K562 (cell line): ENCODE measurements at regions not wholly inside any gene's neighbourhood (a gene's known extent, or its start where the extent isn't known, plus 50 kb on each side); places are given as distances from the start of the nearest gene placed in this dataset.

Experiments used
- CBX5 ChIP-seq: IDR thresholded peaks from 2 replicates; pipeline ENCODE4 v1.6.1; 2014; ENCODE audit warnings: low read depth, borderline replicate concordance
- EP300 ChIP-seq: IDR thresholded peaks from 2 replicates; pipeline ENCODE4 v1.6.1; 2012; ENCODE audit warnings: low read length, improper control_type of control experiment
- HNRNPLL ChIP-seq: fragments of 200-400 bp; formaldehyde crosslinking; IDR thresholded peaks from 2 replicates; pipeline ENCODE4 v1.6.1; 2017; ENCODE audit warnings: low read length, low read depth, mild to moderate bottlenecking; ENCODE audit not compliant: poor library complexity, severe bottlenecking
- JUN ChIP-seq, 2 experiments: sonication (generic) in 1 of 2; formaldehyde crosslinking in 1 of 2; IDR thresholded peaks; 2 replicates each; pipeline versions ENCODE4 v1.6.1 to v1.8.0; 2012 to 2022; ENCODE audit warnings: borderline replicate concordance in 2 of 2, mild to moderate bottlenecking in 2 of 2, improper control_type of control experiment in 1 of 2, low read depth in 1 of 2, low read length in 1 of 2, missing genetic modification reagents in 1 of 2
- MAFF ChIP-seq: IDR thresholded peaks from 2 replicates; pipeline ENCODE4 v1.6.1; 2012; ENCODE audit warnings: low read length, improper control_type of control experiment
- RFX5 ChIP-seq: IDR thresholded peaks from 2 replicates; pipeline ENCODE4 v1.6.1; 2011; ENCODE audit warnings: low read depth, mild to moderate bottlenecking, improper control_type of control experiment, low read length
- SMC3 ChIP-seq: conservative IDR thresholded peaks from 2 replicates; pipeline ENCODE4 v1.6.1; 2011; ENCODE audit warnings: low read depth, low read length, improper control_type of control experiment; ENCODE audit not compliant: insufficient read depth
- TEAD4 ChIP-seq, 2 experiments: sonication (generic) in 1 of 2; formaldehyde crosslinking in 1 of 2; IDR thresholded peaks; 2 replicates each; pipeline versions ENCODE4 v1.6.1 to v1.8.0; 2012 to 2022; ENCODE audit warnings: borderline replicate concordance in 1 of 2, inconsistent platforms in 1 of 2, low read length in 1 of 2, mild to moderate bottlenecking in 1 of 2, missing genetic modification reagents in 1 of 2
- ZNF274 ChIP-seq: IDR thresholded peaks from 2 replicates; pipeline ENCODE4 v1.6.1; 2011; ENCODE audit warnings: low read depth, mild to moderate bottlenecking, low read length, moderate library complexity, borderline replicate concordance
- TF ChIP-seq, protein P1 (sequence below), 2 experiments: IDR thresholded peaks; 2 replicates each; pipeline ENCODE4 v1.6.1; 2012; ENCODE audit warnings: improper control_type of control experiment in 2 of 2, low read depth in 2 of 2, low read length in 2 of 2, borderline replicate concordance in 1 of 2
- TF ChIP-seq, protein P2 (sequence below): fragments of 450-650 bp; formaldehyde crosslinking; IDR thresholded peaks from 2 replicates; pipeline ENCODE4 v1.4.0; 2022; ENCODE audit warnings: mild to moderate bottlenecking, moderate library complexity
- TF ChIP-seq, protein P3 (sequence below), 3 experiments: IDR thresholded peaks in 2 of 3; conservative IDR thresholded peaks in 1 of 3; 2 replicates each; pipeline ENCODE4 v1.5.1; 2011 to 2012; ENCODE audit warnings: low read length in 3 of 3, mild to moderate bottlenecking in 3 of 3, control low read depth in 2 of 3, improper control_type of control experiment in 1 of 3, inconsistent platforms in 1 of 3, low read depth in 1 of 3, mixed read lengths in 1 of 3, moderate library complexity in 1 of 3; ENCODE audit not compliant: insufficient read depth in 2 of 3
- TF ChIP-seq, protein P4 (sequence below): sonication (generic); IDR thresholded peaks from 2 replicates; pipeline ENCODE4 v1.6.1; 2016
- TF ChIP-seq, protein P5 (sequence below): sonication (generic); formaldehyde crosslinking; IDR thresholded peaks from 2 replicates; pipeline ENCODE4 v1.8.0; 2022; ENCODE audit warnings: missing genetic modification reagents, mild to moderate bottlenecking, moderate library complexity, borderline replicate concordance

DNA sequence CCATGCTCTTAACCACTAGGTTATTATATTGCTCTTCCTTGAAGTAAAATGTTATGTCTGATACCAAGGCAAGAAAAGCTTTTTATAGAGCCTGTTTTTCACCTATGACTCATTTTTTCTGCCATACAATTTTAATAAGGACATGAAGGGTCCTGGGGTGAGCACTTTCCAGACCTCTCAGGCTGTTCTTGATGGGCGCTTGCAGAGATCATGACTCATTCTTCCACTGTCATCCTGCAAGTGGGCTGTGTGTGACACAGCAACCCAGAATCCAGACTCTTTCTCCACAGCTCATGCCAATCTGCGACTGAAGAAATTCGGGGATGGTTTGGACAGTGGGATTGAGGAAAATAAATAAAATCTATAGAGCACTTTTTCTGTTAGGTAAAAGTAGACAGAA, 506.7 kb upstream of the NBEA start:
- TF ChIP-seq, protein P1, sequence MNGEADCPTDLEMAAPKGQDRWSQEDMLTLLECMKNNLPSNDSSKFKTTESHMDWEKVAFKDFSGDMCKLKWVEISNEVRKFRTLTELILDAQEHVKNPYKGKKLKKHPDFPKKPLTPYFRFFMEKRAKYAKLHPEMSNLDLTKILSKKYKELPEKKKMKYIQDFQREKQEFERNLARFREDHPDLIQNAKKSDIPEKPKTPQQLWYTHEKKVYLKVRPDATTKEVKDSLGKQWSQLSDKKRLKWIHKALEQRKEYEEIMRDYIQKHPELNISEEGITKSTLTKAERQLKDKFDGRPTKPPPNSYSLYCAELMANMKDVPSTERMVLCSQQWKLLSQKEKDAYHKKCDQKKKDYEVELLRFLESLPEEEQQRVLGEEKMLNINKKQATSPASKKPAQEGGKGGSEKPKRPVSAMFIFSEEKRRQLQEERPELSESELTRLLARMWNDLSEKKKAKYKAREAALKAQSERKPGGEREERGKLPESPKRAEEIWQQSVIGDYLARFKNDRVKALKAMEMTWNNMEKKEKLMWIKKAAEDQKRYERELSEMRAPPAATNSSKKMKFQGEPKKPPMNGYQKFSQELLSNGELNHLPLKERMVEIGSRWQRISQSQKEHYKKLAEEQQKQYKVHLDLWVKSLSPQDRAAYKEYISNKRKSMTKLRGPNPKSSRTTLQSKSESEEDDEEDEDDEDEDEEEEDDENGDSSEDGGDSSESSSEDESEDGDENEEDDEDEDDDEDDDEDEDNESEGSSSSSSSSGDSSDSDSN (IDR thresholded peaks at IDR 0.05; ENCODE audit: borderline replicate concordance in 1 of 2, low read depth in 2 of 2, low read length in 2 of 2): no peak
- TF ChIP-seq MAFF (no peak), SMC3 (no peak), HNRNPLL (no peak), ZNF274 (no peak), RFX5 (no peak), EP300 (no peak), TEAD4 (IDR thresholded peaks at IDR 0.05; ENCODE audit: low read length) (no peak), TEAD4 (CRISPR knock-in tag; IDR thresholded peaks at IDR 0.05; ENCODE audit: borderline replicate concordance) (no peak), CBX5 (no peak), JUN (IDR thresholded peaks at IDR 0.05; ENCODE audit: borderline replicate concordance, low read depth, low read length) (no peak), JUN (CRISPR knock-in tag; IDR thresholded peaks at IDR 0.05; ENCODE audit: borderline replicate concordance) (no peak)
- TF ChIP-seq, protein P2, sequence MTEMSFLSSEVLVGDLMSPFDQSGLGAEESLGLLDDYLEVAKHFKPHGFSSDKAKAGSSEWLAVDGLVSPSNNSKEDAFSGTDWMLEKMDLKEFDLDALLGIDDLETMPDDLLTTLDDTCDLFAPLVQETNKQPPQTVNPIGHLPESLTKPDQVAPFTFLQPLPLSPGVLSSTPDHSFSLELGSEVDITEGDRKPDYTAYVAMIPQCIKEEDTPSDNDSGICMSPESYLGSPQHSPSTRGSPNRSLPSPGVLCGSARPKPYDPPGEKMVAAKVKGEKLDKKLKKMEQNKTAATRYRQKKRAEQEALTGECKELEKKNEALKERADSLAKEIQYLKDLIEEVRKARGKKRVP (CRISPR knock-in tag): no peak
- TF ChIP-seq, protein P3, sequence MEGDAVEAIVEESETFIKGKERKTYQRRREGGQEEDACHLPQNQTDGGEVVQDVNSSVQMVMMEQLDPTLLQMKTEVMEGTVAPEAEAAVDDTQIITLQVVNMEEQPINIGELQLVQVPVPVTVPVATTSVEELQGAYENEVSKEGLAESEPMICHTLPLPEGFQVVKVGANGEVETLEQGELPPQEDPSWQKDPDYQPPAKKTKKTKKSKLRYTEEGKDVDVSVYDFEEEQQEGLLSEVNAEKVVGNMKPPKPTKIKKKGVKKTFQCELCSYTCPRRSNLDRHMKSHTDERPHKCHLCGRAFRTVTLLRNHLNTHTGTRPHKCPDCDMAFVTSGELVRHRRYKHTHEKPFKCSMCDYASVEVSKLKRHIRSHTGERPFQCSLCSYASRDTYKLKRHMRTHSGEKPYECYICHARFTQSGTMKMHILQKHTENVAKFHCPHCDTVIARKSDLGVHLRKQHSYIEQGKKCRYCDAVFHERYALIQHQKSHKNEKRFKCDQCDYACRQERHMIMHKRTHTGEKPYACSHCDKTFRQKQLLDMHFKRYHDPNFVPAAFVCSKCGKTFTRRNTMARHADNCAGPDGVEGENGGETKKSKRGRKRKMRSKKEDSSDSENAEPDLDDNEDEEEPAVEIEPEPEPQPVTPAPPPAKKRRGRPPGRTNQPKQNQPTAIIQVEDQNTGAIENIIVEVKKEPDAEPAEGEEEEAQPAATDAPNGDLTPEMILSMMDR (IDR thresholded peaks at IDR 0.05 in 2 of 3, conservative IDR thresholded peaks at IDR 0.05 in 1 of 3; ENCODE audit: insufficient read depth in 2 of 3, low read depth in 1 of 3, low read length in 3 of 3): no peak
- TF ChIP-seq, protein P4, sequence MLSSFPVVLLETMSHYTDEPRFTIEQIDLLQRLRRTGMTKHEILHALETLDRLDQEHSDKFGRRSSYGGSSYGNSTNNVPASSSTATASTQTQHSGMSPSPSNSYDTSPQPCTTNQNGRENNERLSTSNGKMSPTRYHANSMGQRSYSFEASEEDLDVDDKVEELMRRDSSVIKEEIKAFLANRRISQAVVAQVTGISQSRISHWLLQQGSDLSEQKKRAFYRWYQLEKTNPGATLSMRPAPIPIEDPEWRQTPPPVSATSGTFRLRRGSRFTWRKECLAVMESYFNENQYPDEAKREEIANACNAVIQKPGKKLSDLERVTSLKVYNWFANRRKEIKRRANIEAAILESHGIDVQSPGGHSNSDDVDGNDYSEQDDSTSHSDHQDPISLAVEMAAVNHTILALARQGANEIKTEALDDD: no peak
- TF ChIP-seq, protein P5, sequence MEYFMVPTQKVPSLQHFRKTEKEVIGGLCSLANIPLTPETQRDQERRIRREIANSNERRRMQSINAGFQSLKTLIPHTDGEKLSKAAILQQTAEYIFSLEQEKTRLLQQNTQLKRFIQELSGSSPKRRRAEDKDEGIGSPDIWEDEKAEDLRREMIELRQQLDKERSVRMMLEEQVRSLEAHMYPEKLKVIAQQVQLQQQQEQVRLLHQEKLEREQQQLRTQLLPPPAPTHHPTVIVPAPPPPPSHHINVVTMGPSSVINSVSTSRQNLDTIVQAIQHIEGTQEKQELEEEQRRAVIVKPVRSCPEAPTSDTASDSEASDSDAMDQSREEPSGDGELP (CRISPR knock-in tag): no peak
